Spinal cord (tissue), 9 donors: ENCODE measurements at regions not wholly inside any gene's neighbourhood (a gene's known extent, or its start where the extent isn't known, plus 50 kb on each side); places are given as distances from the start of the nearest gene placed in this dataset.
"Not testable (repeated sequence)": the region's sequence is repeated elsewhere in the genome, so short reads cannot be mapped to it uniquely, and the experiment has no call there.

Source experiments
- DNase-seq, 6 donors: peaks; one replicate each; pipeline versions ENCODE4 v3.0.0 to v3.0.0-alpha.2; 2013 to 2015; ENCODE audit warnings: low spot score in 6 of 6, low read depth in 4 of 6
- H3K27ac ChIP-seq: one replicate; pipeline ENCODE4 v1.5.1; 2013; ENCODE audit warnings: low read depth, low read length, control low read depth
- H3K27me3 ChIP-seq: one replicate; pipeline ENCODE4 v1.6.1; 2013; ENCODE audit warnings: low read length; ENCODE audit not compliant: control insufficient read depth, insufficient read depth
- H3K36me3 ChIP-seq: one replicate; pipeline ENCODE4 v1.6.1; 2013; ENCODE audit warnings: low read length; ENCODE audit not compliant: control insufficient read depth, insufficient read depth
- H3K4me1 ChIP-seq: one replicate; pipeline ENCODE4 v1.6.1; 2013; ENCODE audit warnings: low read length; ENCODE audit not compliant: control insufficient read depth, insufficient read depth
- H3K4me3 ChIP-seq: one replicate; pipeline ENCODE4 v1.5.1; 2013; ENCODE audit warnings: low read depth, low read length, control low read depth
- H3K9me3 ChIP-seq: one replicate; pipeline ENCODE4 v1.6.1; 2013; ENCODE audit warnings: low read length; ENCODE audit not compliant: control insufficient read depth, insufficient read depth
- WGBS: methylation state at CpG from one replicate; pipeline ENCODE4 v1.1.5; 2013; ENCODE audit warnings: missing lambda C conversion rate; ENCODE audit not compliant: insufficient coverage; 5-methylcytosine and 5-hydroxymethylcytosine counted together
- donor health status: healthy.

DNA sequence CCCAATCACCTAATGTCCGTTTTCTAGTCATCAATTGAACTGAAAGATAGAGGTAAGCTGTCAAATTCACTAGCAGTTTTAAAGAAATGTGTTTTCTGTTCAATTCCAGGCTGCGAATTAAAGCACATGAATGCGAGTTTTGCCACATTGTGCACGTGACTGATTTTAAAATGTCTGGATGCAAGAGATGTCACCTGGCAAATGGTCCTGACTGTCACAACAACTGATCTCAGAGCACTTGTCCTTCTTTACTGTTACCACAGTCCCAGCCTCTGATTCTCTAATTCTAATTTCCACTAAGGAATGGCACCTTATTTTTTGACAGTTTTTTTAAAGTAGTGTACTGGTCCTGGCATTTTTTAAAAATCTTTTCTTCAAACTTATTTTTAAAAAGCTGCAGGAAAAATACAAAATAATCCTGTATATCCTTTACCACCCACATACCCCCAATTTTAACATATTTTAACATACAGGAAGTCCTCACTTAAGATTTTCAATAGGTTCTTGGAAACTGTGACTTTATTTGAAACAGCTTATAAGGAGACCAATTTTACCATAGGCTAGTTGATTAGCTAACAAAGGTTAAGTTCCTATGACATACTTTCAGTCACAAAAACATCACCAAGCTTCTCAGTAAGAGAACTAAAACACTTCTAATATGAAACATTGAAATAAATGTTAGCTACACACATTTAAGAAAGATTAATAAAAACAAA lies 1364.3 kb downstream of the EFNA5 start:
- H3K9me3 ChIP-seq: no peaks in the 10 kb centered on the region
- no peaks in the 10 kb centered on the region for H3K36me3 ChIP-seq
- no peak for DNase-seq
- H3K27ac ChIP-seq: no peak overlapping the region
- H3K4me3 ChIP-seq: no peak overlapping the region
- WGBS: 85% methylated on average over 3 of the region's 4 CpGs
- H3K27me3 ChIP-seq: no peaks in the 10 kb centered on the region
- H3K4me1 ChIP-seq: no peaks in the 10 kb centered on the region

DNA sequence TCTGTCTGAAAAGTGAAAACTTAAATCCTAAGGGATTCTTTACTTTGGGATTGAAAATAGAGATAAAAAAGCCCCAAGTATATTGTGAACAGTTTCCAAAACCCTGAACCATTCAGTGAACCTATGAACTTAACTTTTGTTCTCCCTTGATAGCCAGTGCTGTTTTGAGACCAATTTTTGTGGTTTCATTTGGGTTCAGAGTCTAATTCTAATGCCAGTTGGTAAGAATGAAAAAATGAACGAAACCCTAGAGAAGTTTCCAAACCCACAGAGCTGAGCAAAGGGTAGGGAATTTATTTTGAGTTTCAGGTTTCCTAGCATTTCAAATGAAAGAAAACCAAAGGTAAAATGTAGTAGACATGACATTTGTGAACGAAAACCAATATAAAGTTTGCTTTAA lies 1366.8 kb downstream of the EFNA5 start:
- H3K9me3 ChIP-seq: no peaks in the 10 kb centered on the region
- no peak overlapping the region for H3K4me3 ChIP-seq
- no peaks in the 10 kb centered on the region for H3K4me1 ChIP-seq
- no peak overlapping the region for H3K27ac ChIP-seq
- DNase-seq: no peak
- H3K27me3 ChIP-seq: no peaks in the 10 kb centered on the region
- 100% methylated on average over 1 of the region's 2 CpGs for WGBS
- H3K36me3 ChIP-seq: no peaks in the 10 kb centered on the region

DNA sequence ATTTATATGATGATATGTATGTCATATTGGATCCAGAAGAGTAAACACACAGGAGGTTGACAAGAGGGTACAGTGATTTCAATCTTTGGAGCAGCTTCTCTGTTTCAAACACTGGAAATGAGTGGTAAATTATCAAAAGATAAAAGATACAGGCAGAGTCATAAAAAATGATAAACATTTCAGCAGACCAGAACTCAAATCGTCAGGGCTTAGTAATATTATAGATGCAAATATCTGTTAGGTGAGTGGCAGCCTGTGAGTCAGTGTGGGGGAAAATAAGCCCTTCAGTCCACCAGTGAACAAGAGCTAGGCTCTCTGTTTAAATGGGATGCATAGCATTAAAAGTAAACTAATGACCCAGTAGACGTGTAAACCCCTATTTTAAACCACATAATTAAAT lies 1378.1 kb downstream of the EFNA5 start:
- Histone ChIP-seq H3K27ac (no peak overlapping the region), H3K4me1 (no peaks in the 10 kb centered on the region), H3K36me3 (no peaks in the 10 kb centered on the region), H3K9me3 (no peaks in the 10 kb centered on the region), H3K27me3 (no peaks in the 10 kb centered on the region), H3K4me3 (no peak overlapping the region)
- no CpG with 5 or more reads among the region's 2 CpGs for WGBS
- DNase-seq: no peak

DNA sequence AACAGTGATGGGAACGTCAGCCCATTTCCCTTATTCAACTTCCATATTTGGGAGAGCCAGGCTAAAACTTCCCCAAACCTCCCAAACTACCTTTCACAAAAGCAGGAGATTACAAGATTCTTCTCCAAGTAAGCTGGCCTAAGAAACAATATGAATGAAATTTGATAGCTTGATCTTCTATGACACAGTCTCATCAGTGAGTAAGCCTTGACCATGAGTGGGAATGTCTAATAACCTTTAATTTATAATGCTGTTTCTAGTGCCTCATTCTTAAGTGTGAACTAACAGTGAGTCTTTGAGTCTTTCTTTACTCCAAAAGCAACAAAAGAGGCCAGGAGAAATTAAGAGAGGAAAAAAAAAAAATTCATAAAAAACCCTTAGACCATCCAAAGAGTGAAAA lies 1379.9 kb downstream of the EFNA5 start:
- H3K4me1 ChIP-seq: no peaks in the 10 kb centered on the region
- H3K27me3 ChIP-seq: no peaks in the 10 kb centered on the region
- H3K4me3 ChIP-seq: no peak overlapping the region
- H3K36me3 ChIP-seq: no peaks in the 10 kb centered on the region
- no CpG with 5 or more reads among the region's 1 CpG for WGBS
- no peak overlapping the region for H3K27ac ChIP-seq
- no peak for DNase-seq
- H3K9me3 ChIP-seq: no peaks in the 10 kb centered on the region

DNA sequence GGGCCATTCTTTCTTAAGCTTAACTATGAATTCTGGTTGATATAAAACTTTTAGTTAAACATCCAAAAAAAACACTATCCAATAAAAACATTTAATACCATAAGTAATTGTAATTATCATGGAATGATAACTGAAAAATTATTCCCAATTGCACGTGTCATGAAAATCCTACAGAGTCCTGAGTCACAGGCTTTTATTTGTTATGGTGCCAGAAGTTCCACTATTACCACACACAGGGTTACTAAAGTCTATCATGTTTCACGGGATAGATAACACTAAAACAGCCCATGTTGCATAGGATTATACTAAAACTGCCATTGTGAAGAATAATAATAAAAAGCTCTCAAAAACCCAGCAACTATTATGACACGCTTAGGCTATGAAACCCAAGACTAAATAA lies 1381.8 kb downstream of the EFNA5 start:
- no peak overlapping the region for H3K4me3 ChIP-seq
- no peak overlapping the region for H3K27ac ChIP-seq
- H3K36me3 ChIP-seq: no peaks in the 10 kb centered on the region
- H3K27me3 ChIP-seq: no peaks in the 10 kb centered on the region
- H3K9me3 ChIP-seq: no peaks in the 10 kb centered on the region
- WGBS: no CpG with 5 or more reads among the region's 3 CpGs
- no peak for DNase-seq
- no peaks in the 10 kb centered on the region for H3K4me1 ChIP-seq

DNA sequence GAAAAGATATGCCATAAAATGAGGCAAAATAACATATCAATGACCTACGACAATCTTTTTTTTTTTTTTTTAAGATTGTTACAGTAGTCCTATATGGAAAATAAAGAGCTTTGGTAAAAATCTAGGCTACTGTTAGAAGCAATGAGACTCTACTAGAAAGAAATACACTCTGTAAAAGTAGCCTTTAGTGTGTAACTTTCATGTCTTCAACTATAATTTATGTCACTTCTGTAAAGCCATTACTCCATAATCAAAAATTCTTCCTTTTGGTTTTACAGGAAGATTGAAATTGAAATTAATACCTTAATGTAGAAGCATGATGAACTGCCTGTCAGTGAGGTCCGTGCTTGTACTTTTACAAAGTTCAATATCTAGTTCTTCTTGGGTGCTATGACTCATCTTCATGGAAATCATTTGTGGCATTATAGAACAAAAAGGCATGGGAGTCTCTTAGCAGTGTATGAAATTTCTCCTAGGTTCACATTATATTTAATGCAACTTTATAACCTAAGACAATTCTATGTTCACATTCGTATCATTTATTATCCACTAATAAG lies 1393.1 kb downstream of the EFNA5 start:
- Histone ChIP-seq H3K4me1 (no peaks in the 10 kb centered on the region), H3K27ac (no peak overlapping the region), H3K4me3 (no peak overlapping the region), H3K9me3 (no peaks in the 10 kb centered on the region), H3K27me3 (no peaks in the 10 kb centered on the region), H3K36me3 (no peaks in the 10 kb centered on the region)
- no peak for DNase-seq
- WGBS: no CpG with 5 or more reads among the region's 3 CpGs

DNA sequence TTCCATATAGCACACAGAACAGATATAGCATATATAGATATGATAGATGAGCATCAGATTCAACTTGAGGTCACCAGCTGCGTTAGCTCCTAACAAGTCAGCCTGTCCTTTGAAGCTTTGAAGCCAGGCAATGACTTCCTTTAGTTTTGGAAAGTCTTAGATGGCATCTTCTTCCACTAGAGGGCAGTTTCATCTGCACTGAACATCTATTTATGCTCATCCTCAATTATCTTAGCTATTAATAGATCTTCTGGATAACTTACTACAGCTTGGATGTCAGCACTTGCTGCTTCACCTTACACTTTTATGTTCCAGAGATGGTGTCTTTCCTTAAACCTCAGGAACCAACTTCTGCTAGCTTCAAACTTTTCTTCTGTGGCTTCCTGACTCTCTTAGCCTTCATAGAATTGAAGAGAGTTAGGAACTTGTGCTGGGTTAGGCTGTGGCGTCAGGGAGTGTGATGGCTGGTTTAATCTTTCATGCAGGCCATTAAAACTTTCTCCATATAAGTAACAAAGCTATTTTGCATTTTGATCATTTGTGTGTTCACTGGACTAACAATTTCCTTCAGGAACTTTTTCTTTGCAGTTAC lies 1401.4 kb downstream of the EFNA5 start:
- Histone ChIP-seq H3K27ac (no peak overlapping the region), H3K27me3 (no peaks in the 10 kb centered on the region), H3K9me3 (no peaks in the 10 kb centered on the region), H3K4me1 (no peaks in the 10 kb centered on the region), H3K36me3 (no peaks in the 10 kb centered on the region), H3K4me3 (no peak overlapping the region)
- no CpG with 5 or more reads among the region's 2 CpGs for WGBS
- DNase-seq: peak in 1 of 6 donors; percentile 3

DNA sequence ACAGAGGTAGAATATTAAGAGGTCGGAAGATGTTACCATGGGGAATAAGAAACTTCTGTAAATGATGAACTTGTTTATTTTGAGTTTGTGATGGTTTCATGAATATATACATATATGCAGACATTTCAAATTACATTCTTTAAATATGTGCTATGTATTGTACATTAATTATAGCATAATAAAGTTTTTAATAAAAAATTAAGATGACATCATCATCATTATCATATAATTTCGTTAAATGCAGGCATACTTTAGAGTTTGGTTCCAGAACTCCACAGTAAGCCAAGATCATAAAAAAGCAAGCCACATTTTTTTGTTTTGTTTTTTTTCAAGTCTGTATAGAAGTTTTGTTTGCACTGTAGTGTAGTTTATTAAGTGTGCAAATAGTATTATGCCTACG lies 1403.5 kb downstream of the EFNA5 start:
- Histone ChIP-seq H3K27me3 (no peaks in the 10 kb centered on the region), H3K9me3 (no peaks in the 10 kb centered on the region), H3K27ac (no peak overlapping the region), H3K4me3 (no peak overlapping the region), H3K36me3 (no peaks in the 10 kb centered on the region), H3K4me1 (no peaks in the 10 kb centered on the region)
- WGBS: no CpG with 5 or more reads among the region's 3 CpGs
- no peak for DNase-seq

DNA sequence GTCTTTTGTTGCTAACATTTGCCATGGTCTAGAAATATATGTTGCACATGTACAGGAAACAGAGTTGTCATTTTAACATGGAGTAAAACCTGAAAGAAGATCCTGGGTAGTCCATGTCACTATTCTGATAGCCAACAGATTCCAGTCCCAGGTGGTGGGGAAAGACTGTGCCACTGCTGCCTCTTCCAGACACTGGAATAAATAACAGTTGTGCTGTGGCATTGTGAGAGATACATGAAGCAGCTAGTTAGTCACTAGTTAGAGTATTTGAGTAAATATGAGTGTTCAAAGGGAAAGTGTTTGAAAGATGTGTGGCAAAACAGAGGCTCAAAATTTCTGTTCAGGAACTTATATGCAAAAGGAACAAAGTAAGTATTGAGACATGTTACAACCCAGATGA lies 1408.3 kb downstream of the EFNA5 start:
- Histone ChIP-seq H3K9me3 (no peaks in the 10 kb centered on the region), H3K4me3 (no peak overlapping the region), H3K4me1 (no peaks in the 10 kb centered on the region), H3K27ac (no peak overlapping the region), H3K36me3 (no peaks in the 10 kb centered on the region), H3K27me3 (no peaks in the 10 kb centered on the region)
- no peak for DNase-seq

DNA sequence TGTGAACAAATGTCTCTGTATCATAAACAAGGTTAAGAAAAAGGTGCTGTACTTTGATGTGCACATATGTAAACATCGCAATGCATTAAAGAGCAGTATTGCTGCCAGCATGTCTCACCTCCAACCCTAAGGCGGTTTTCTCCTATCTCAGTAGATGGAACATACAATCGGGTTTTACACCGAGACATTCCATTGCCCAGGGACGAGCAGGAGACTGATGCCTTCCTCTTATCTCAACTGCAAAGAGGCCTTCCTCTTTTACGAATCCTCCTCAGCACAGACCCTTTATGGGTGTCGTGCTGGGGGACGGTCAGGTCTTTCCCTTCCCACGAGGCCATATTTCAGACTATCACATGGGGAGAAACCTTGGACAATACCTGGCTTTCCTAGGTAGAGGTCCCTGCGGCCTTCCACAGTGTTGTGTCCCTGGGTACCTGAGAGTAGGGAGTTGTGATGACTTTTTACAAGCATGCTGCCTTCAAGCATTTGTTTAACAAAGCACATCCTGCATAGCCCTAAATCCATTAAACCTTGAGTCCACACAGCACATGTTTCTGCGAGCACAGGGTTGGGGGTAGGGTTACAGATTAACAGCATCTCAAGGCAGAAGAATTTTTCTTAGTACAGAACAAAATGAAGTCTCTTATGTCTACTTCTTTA lies 1411.2 kb downstream of the EFNA5 start:
- not testable (repeated sequence) for H3K27ac ChIP-seq, H3K27me3 ChIP-seq, H3K36me3 ChIP-seq, DNase-seq, H3K9me3 ChIP-seq, H3K4me3 ChIP-seq, H3K4me1 ChIP-seq
- 68% methylated on average over 5 of the region's 11 CpGs for WGBS
